ENCODE measurements at regions not wholly inside any gene's neighbourhood (a gene's known extent, or its start where the extent isn't known, plus 50 kb on each side); places are given as distances from the start of the nearest gene placed in this dataset.

DNA sequence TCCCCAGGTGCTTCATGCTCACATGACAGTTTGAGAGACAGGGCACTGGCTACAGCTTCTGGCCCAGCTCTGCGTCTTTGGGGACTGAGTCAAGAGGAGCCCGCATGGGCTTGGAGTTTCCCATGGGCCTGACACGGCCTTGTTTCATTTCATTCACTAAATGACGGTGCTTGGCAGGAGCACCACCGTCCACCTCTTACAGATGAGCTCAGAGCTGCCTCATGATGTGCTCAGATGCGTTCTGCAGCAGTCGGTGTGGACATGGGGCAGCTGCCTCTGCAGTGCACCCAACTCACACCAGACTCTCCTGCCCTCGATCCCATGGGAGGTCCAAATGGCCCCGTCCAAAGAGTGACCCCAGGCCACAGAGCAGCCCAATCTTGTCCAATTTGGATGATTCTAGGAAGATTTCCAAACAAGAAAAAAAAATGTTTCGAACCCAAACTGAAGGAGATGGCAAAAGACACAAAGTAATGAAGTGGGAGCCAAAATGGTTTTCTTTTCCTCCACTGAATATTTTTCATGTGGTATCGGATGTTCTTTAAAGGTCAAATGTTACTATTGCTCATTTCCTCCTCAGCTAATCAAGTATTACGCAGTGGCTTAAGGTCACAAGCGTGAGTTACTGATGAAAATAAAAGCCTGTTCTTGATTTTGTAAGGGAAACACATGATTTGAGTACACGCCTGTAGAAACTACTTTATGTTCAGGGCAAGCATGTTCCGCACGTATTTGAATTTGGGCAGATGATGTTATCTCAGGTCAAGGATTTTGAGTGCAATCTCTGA lies 524.2 kb downstream of the CDH26 start:
- no peak overlapping the region for H3K9ac ChIP-seq (ENCODE audit: low read length)
- no peaks in the 10 kb centered on the region for H3K79me2 ChIP-seq (ENCODE audit: low read length)
- DNase-seq = no peak
- no peak overlapping the region for H3K4me2 ChIP-seq (ENCODE audit: low read depth, low read length)
- no peaks in the 10 kb centered on the region for H3K9me3 ChIP-seq (replicated peaks; ENCODE audit: insufficient read depth, low read length)
- no peaks in the 10 kb centered on the region for H3K9me2 ChIP-seq (replicated peaks; ENCODE audit: insufficient read depth, low read length)
- H4K20me1 ChIP-seq (ENCODE audit: insufficient read depth, low read length) = no peaks in the 10 kb centered on the region
- no peaks in the 10 kb centered on the region for H3K27me3 ChIP-seq (replicated peaks; ENCODE audit: insufficient read depth, low read length)
- H2AFZ ChIP-seq (ENCODE audit: low read length) = no peak overlapping the region
- H3K27ac ChIP-seq (ENCODE audit: low read length) = no peak overlapping the region
- TF ChIP-seq EZH2 (optimal IDR thresholded peaks at IDR 0.05; ENCODE audit: low read depth, low read length) = no peak
- TF ChIP-seq EZH2phosphoT487 (IDR thresholded peaks at IDR 0.05; ENCODE audit: low read length) = no peak
- TF ChIP-seq, protein P1, sequence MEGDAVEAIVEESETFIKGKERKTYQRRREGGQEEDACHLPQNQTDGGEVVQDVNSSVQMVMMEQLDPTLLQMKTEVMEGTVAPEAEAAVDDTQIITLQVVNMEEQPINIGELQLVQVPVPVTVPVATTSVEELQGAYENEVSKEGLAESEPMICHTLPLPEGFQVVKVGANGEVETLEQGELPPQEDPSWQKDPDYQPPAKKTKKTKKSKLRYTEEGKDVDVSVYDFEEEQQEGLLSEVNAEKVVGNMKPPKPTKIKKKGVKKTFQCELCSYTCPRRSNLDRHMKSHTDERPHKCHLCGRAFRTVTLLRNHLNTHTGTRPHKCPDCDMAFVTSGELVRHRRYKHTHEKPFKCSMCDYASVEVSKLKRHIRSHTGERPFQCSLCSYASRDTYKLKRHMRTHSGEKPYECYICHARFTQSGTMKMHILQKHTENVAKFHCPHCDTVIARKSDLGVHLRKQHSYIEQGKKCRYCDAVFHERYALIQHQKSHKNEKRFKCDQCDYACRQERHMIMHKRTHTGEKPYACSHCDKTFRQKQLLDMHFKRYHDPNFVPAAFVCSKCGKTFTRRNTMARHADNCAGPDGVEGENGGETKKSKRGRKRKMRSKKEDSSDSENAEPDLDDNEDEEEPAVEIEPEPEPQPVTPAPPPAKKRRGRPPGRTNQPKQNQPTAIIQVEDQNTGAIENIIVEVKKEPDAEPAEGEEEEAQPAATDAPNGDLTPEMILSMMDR (IDR thresholded peaks at IDR 0.05; ENCODE audit: low read length) = no peak
- no peaks in the 10 kb centered on the region for H3K36me3 ChIP-seq (replicated peaks; ENCODE audit: insufficient read depth, low read length)
- no peaks in the 10 kb centered on the region for H3K4me1 ChIP-seq (ENCODE audit: low read length)
- no peak overlapping the region for H3K4me3 ChIP-seq (ENCODE audit: low read length)
- no peaks in the 10 kb centered on the region for H3F3A ChIP-seq (ENCODE audit: insufficient read depth, low read length)

DNA sequence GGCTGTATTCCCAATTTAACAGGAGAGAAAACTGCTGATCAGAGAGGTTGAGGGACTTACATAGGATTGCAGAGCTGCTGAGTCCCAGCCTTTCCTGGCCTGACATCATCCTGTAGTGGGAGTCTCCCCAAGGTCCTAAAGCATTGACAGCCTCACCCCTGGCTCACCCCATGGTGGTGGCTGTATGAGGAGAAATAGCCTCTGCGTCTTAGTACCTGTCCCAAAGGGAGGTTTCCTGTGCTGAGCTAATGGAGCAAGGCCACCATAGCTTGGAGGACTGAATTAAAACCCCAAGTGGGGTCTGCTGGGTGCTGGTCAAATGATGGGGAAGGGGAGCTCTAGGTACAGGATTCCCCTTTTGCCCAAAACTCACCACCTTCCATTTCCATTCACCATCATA lies 525.1 kb downstream of the CDH26 start:
- Histone ChIP-seq H2AFZ (ENCODE audit: low read length) (no peak overlapping the region), H3K4me3 (ENCODE audit: low read length) (no peak overlapping the region), H3K4me2 (ENCODE audit: low read depth, low read length) (no peak overlapping the region), H3K27me3 (replicated peaks; ENCODE audit: insufficient read depth, low read length) (no peaks in the 10 kb centered on the region), H3K9me2 (replicated peaks; ENCODE audit: insufficient read depth, low read length) (no peaks in the 10 kb centered on the region), H3K4me1 (ENCODE audit: low read length) (no peaks in the 10 kb centered on the region), H3K36me3 (replicated peaks; ENCODE audit: insufficient read depth, low read length) (no peaks in the 10 kb centered on the region), H3K9me3 (replicated peaks; ENCODE audit: insufficient read depth, low read length) (no peaks in the 10 kb centered on the region), H4K20me1 (ENCODE audit: insufficient read depth, low read length) (no peaks in the 10 kb centered on the region), H3K79me2 (ENCODE audit: low read length) (no peaks in the 10 kb centered on the region), H3F3A (ENCODE audit: insufficient read depth, low read length) (no peaks in the 10 kb centered on the region), H3K9ac (ENCODE audit: low read length) (no peak overlapping the region), H3K27ac (ENCODE audit: low read length) (no peak overlapping the region)
- no peak for DNase-seq
- TF ChIP-seq EZH2 (optimal IDR thresholded peaks at IDR 0.05; ENCODE audit: low read depth, low read length) (no peak), EZH2phosphoT487 (IDR thresholded peaks at IDR 0.05; ENCODE audit: low read length) (no peak)
- TF ChIP-seq, protein P1 (IDR thresholded peaks at IDR 0.05; ENCODE audit: low read length) = no peak

DNA sequence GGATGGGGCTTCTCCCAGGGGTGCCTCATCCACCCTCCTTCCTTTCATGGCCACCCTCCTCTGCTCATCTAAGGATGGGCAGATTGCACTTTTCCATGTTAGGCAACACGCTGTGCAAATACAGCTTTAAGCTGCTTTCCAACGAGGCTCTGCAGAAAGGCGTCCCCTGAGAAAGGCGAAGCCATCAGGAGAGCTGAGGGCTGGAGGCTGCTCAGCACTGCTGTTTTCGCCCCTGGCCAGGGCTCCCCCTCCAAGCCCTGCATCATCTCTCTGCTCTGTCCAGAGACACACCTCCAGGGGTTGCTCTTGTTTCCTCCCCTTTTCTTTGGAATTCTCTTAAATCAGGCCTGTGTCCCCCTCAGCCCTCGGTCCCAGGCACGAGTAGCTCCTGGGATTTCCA lies 526.1 kb downstream of the CDH26 start:
- Histone ChIP-seq H3K27me3 (replicated peaks; ENCODE audit: insufficient read depth, low read length) (no peaks in the 10 kb centered on the region), H3F3A (ENCODE audit: insufficient read depth, low read length) (no peaks in the 10 kb centered on the region), H3K4me2 (ENCODE audit: low read depth, low read length) (no peak overlapping the region), H3K9ac (ENCODE audit: low read length) (no peak overlapping the region), H4K20me1 (ENCODE audit: insufficient read depth, low read length) (no peaks in the 10 kb centered on the region), H3K4me3 (ENCODE audit: low read length) (no peak overlapping the region), H3K27ac (ENCODE audit: low read length) (no peak overlapping the region), H3K36me3 (replicated peaks; ENCODE audit: insufficient read depth, low read length) (no peaks in the 10 kb centered on the region), H3K9me2 (replicated peaks; ENCODE audit: insufficient read depth, low read length) (no peaks in the 10 kb centered on the region), H3K9me3 (replicated peaks; ENCODE audit: insufficient read depth, low read length) (no peaks in the 10 kb centered on the region), H2AFZ (ENCODE audit: low read length) (no peak overlapping the region), H3K4me1 (ENCODE audit: low read length) (no peaks in the 10 kb centered on the region), H3K79me2 (ENCODE audit: low read length) (no peaks in the 10 kb centered on the region)
- no peak for DNase-seq
- TF ChIP-seq, protein P1 (IDR thresholded peaks at IDR 0.05; ENCODE audit: low read length) = no peak
- TF ChIP-seq EZH2 (optimal IDR thresholded peaks at IDR 0.05; ENCODE audit: low read depth, low read length) = no peak
- no peak for TF ChIP-seq EZH2phosphoT487 (IDR thresholded peaks at IDR 0.05; ENCODE audit: low read length)
